ENCODE measurements at regions not wholly inside any gene's neighbourhood (a gene's known extent, or its start where the extent isn't known, plus 50 kb on each side); places are given as distances from the start of the nearest gene placed in this dataset.

DNA sequence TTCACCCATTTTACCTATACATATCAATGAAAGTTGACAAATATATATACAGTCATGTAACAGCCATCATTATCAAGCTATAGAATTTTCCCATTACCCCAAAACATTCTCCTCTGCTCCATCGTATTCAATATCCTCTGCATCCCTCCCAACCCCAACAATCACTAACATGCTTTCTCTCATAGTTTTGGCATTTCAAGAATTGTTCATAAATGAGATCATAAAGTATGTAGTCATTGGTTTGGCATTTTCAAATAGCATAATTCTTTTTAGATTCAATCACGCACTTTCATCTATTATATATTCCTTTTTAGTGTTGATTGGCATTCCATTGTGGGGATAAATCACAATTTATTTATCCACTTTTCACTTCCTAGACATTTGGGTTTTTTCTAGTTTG, 866.0 kb upstream of the TMEM132C start (continued):
- TF ChIP-seq SAP30 (IDR thresholded peaks at IDR 0.05; ENCODE audit: insufficient read depth, insufficient replicate concordance, low read length): no peak
- no peak for TF ChIP-seq PHF8 (conservative IDR thresholded peaks at IDR 0.05; ENCODE audit: low read depth, low read length)
- TF ChIP-seq POLR2A (IDR thresholded peaks at IDR 0.05; ENCODE audit: control extremely low read depth in 1 of 2, low read depth in 2 of 2, low read length in 2 of 2): no peak
- no peak for TF ChIP-seq NRF1 (IDR thresholded peaks at IDR 0.05; ENCODE audit: low read depth, low read length)
